AG09319 (cell line): ENCODE measurements at regions not wholly inside any gene's neighbourhood (a gene's known extent, or its start where the extent isn't known, plus 50 kb on each side); places are given as distances from the start of the nearest gene placed in this dataset.

ENCODE experiments used
- DNase-seq: peaks from one replicate; pipeline ENCODE4 v3.0.0-alpha.2; 2010; ENCODE audit warnings: low read depth; ENCODE audit errors: extremely low read depth
- CTCF ChIP-seq: IDR thresholded peaks from 2 replicates; pipeline ENCODE4 v1.5.1; 2011; ENCODE audit warnings: low read depth, mild to moderate bottlenecking, inconsistent platforms, low read length, moderate library complexity

- DNase-seq: no peak
- TF ChIP-seq CTCF: no peak
Measured at GRCh38 chr1:79694241-79694640, 687.7 kb upstream of the ADGRL4 start.

DNA sequence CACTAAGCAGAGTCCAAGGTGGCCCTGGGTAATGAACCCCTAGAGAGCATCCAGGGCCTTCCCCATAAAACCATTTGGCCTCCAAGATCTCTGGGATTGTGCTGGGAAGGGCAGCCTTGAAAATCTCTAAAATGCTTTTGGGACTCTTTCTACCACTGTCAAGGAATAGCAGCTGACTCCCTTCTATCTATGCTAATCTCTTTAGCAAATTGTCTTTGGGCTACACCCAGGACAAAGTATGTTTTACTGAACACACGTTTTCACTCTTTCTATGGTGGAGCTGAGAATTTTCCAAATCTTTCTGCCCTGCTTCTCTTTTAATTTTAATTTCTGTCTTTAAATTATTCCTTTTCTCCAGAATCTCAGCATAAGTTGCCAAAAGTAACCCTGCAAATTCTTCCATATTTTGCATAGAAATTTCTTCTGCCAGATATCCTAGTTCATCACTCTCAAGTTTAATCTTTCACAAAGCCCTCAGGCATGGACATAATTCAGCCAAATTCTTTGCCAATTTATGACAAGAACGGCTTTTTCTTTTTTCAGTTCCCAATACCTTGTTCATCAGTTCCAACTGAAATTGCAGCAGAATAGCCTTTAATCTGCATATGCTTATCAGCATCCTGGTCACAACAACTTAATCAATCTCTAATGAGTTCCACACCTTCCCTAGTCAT, 687.0 kb upstream of the ADGRL4 start:
- no peak for DNase-seq
- TF ChIP-seq CTCF: no peak

DNA sequence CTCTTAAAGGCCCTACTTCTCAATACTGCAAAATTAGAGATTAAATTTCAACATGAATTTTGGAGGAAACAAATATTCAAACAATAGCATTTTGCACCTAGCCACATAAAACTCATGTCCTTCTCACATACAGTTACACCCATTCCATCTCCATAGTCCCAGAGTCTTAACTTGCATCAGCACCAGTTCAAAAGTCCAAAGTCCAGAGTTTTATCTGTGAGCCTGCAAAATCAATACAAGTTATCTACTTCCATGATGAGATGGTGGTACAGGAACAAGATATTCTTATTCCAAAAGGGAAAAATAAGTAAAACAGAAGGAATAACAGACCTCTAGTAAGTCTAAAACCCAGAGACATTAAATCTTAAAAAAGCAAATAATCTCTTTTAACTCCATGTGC, 686.0 kb upstream of the ADGRL4 start:
- DNase-seq: no peak
- no peak for TF ChIP-seq CTCF

DNA sequence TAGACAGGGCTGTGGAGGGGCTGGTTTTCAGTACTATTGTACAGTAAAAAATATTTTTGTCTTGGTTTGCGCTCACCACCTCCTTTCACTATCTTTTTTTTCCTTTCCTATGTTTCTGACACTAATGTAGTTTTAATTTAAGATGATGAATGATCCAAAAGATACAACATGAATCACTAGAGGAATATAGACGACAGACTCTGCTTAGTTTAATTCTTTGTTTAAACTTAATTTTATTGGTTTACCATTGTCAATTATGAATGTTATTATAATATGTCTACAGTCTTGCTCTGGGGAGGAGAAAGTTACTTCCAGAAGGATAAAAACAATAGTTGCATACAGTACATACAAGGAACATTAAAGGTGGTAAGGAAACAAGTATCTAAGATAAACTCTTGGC, 682.4 kb upstream of the ADGRL4 start:
- DNase-seq: no peak
- TF ChIP-seq CTCF: no peak

DNA sequence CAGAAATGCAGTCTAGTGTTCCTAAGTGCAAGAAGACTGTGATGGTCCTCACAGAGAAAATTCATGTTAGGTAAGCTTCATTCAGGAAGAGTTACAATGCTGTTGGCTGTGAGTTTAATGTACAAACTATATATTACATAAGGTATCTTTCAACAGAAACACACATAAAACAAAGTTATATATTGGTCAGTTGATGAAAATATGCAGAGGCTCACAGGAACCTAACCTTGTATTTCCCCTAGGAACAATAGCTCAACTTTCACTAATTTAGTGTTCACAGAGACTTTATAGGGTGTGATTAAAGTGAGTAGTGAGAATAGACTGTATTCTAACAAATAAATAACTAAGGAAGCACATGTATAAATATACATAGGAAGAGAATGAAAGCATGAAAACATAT, 676.9 kb upstream of the ADGRL4 start:
- TF ChIP-seq CTCF: no peak
- no peak for DNase-seq

DNA sequence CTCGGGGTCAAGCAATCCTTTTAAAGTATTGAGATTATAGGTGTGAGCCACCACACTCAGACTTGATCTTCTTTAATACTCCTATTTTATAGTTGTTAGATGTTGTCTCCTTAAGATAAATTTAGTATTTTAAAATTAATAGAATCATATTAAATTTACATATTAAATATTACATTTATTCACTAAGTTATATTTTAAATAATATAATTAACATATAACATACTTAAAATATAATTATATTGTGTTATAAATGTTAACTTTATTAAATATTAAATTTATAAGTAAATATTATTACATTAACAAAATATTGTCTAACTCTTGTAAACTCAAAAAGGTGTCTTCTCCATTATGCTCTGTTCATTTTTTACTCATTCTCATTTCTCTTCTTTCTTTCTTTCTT, 675.9 kb upstream of the ADGRL4 start:
- DNase-seq: no peak
- TF ChIP-seq CTCF: no peak

- DNase-seq: no peak
- no peak for TF ChIP-seq CTCF
Measured at GRCh38 chr1:79681382-79681781, 674.9 kb upstream of the ADGRL4 start.
